Sigmoid colon (tissue), 3 donors: ENCODE measurements at regions not wholly inside any gene's neighbourhood (a gene's known extent, or its start where the extent isn't known, plus 50 kb on each side); places are given as distances from the start of the nearest gene placed in this dataset.

Source experiments
- CTCF ChIP-seq, 4 experiments: fragments of 450-650 bp in 3 of 4; fragments of 200-600 bp in 1 of 4; IDR thresholded peaks; one replicate each; pipeline ENCODE4 v1.5.1; 2016 to 2019; ENCODE audit warnings: antibody characterized with exemption in 4 of 4, mild to moderate bottlenecking in 3 of 4, moderate library complexity in 2 of 4
- POLR2A ChIP-seq, 2 donors: fragments of 450-650 bp; IDR thresholded peaks; one replicate each; pipeline ENCODE4 v1.6.1; 2016; ENCODE audit warnings: antibody characterized with exemption in 2 of 2, mild to moderate bottlenecking in 2 of 2, moderate library complexity in 2 of 2

- TF ChIP-seq CTCF (IDR thresholded peaks at IDR 0.05): no peak
- TF ChIP-seq POLR2A (IDR thresholded peaks at IDR 0.05): no peak
Observed at GRCh38 chr4:164512124-164512523, 241.8 kb upstream of the SMIM31 start.
